MM.1S (cell line): ENCODE measurements at regions not wholly inside any gene's neighbourhood (a gene's known extent, or its start where the extent isn't known, plus 50 kb on each side); places are given as distances from the start of the nearest gene placed in this dataset.

Source experiments
- DNase-seq: peaks from one replicate; pipeline ENCODE4 v3.0.0-alpha.2; 2015
- H2AFZ ChIP-seq: fragments of 300-600 bp; sonication (generic); 2 replicates; pipeline ENCODE4 v1.6.0; 2016; ENCODE audit warnings: antibody characterized with exemption, low read length
- H3F3A ChIP-seq: fragments of 300-600 bp; sonication (generic); 2 replicates; pipeline ENCODE4 v1.6.1; 2016; ENCODE audit warnings: mild to moderate bottlenecking, antibody characterized with exemption, low read length, moderate library complexity, mixed read lengths; ENCODE audit not compliant: insufficient read depth
- H3K27ac ChIP-seq: fragments of 300-600 bp; sonication (generic); 2 replicates; pipeline ENCODE4 v1.5.1; 2016; ENCODE audit warnings: mild to moderate bottlenecking, low read length
- H3K27me3 ChIP-seq: fragments of 300-600 bp; sonication (generic); replicated peaks from 2 replicates; pipeline ENCODE4 v1.6.0; 2016; ENCODE audit warnings: low read length; ENCODE audit not compliant: insufficient read depth
- H3K36me3 ChIP-seq: fragments of 300-600 bp; sonication (generic); replicated peaks from 2 replicates; pipeline ENCODE4 v1.6.1; 2016; ENCODE audit warnings: mild to moderate bottlenecking, low read length, mixed read lengths; ENCODE audit not compliant: insufficient read depth
- H3K4me1 ChIP-seq: fragments of 300-600 bp; sonication (generic); 2 replicates; pipeline ENCODE4 v1.6.1; 2016; ENCODE audit warnings: low read length, mixed read lengths
- H3K4me2 ChIP-seq: fragments of 300-600 bp; sonication (generic); 2 replicates; pipeline ENCODE4 v1.6.0; 2016; ENCODE audit warnings: low read depth, low read length
- H3K4me3 ChIP-seq: fragments of 300-600 bp; sonication (generic); 2 replicates; pipeline ENCODE4 v1.5.1; 2016; ENCODE audit warnings: low read length, mixed read lengths
- H3K79me2 ChIP-seq: fragments of 300-600 bp; sonication (generic); 2 replicates; pipeline ENCODE4 v1.6.1; 2016; ENCODE audit warnings: mixed run types, low read length, mixed read lengths
- H3K9ac ChIP-seq: fragments of 300-600 bp; sonication (generic); 2 replicates; pipeline ENCODE4 v1.6.1; 2016; ENCODE audit warnings: low read length, mixed read lengths
- H3K9me2 ChIP-seq: fragments of 300-600 bp; sonication (generic); replicated peaks from 2 replicates; pipeline ENCODE4 v1.6.1; 2016; ENCODE audit warnings: mild to moderate bottlenecking, low read length, mixed read lengths; ENCODE audit not compliant: insufficient read depth
- H3K9me3 ChIP-seq: fragments of 300-600 bp; sonication (generic); replicated peaks from 2 replicates; pipeline ENCODE4 v1.6.1; 2016; ENCODE audit warnings: mild to moderate bottlenecking, low read length, mixed read lengths; ENCODE audit not compliant: insufficient read depth
- H4K20me1 ChIP-seq: fragments of 300-600 bp; sonication (generic); 2 replicates; pipeline ENCODE4 v1.6.1; 2016; ENCODE audit warnings: mild to moderate bottlenecking, low read length, moderate library complexity, mixed read lengths; ENCODE audit not compliant: insufficient read depth
- CTCF ChIP-seq: fragments of 300-600 bp; sonication (generic); IDR thresholded peaks from 2 replicates; pipeline ENCODE4 v1.5.1; 2016; ENCODE audit warnings: antibody characterized with exemption, low read length, mixed read lengths
- EZH2 ChIP-seq: fragments of 300-600 bp; sonication (generic); optimal IDR thresholded peaks from 2 replicates; pipeline ENCODE3; 2017; ENCODE audit warnings: low read depth, mild to moderate bottlenecking, antibody characterized with exemption, low read length, mixed read lengths
- EZH2phosphoT487 ChIP-seq: fragments of 300-600 bp; sonication (generic); IDR thresholded peaks from 2 replicates; pipeline ENCODE4 v1.6.1; 2018; ENCODE audit warnings: antibody characterized with exemption, low read length

GRCh38 chr10:84715911-84716310 lies 387.5 kb downstream of the CCSER2 start:
- no peaks in the 10 kb centered on the region for H3K9me2 ChIP-seq
- no peak overlapping the region for H3K27ac ChIP-seq
- no peak overlapping the region for H2AFZ ChIP-seq
- TF ChIP-seq CTCF (peak; percentile 48), EZH2phosphoT487 (no peak), EZH2 (no peak)
- no peak overlapping the region for H3K4me2 ChIP-seq
- DNase-seq, result no peak
- no peak overlapping the region for H3K4me3 ChIP-seq
- H3K9ac ChIP-seq, result no peak overlapping the region
- no peaks in the 10 kb centered on the region for H3K4me1 ChIP-seq
- H3F3A ChIP-seq, result no peaks in the 10 kb centered on the region
- no peaks in the 10 kb centered on the region for H3K27me3 ChIP-seq
- H3K79me2 ChIP-seq, result no peaks in the 10 kb centered on the region
- H4K20me1 ChIP-seq, result no peaks in the 10 kb centered on the region
- H3K36me3 ChIP-seq, result no peaks in the 10 kb centered on the region
- H3K9me3 ChIP-seq, result no peaks in the 10 kb centered on the region

GRCh38 chr10:84718877-84719616 lies 390.7 kb downstream of the CCSER2 start:
- no peaks in the 10 kb centered on the region for H3K27me3 ChIP-seq
- H3K4me3 ChIP-seq, result no peak overlapping the region
- no peaks in the 10 kb centered on the region for H4K20me1 ChIP-seq
- H3K36me3 ChIP-seq, result no peaks in the 10 kb centered on the region
- H3K4me1 ChIP-seq, result no peaks in the 10 kb centered on the region
- H3K79me2 ChIP-seq, result no peaks in the 10 kb centered on the region
- no peak overlapping the region for H2AFZ ChIP-seq
- H3K9me3 ChIP-seq, result no peaks in the 10 kb centered on the region
- H3K9me2 ChIP-seq, result no peaks in the 10 kb centered on the region
- TF ChIP-seq EZH2phosphoT487, result no peak
- no peak for TF ChIP-seq CTCF
- no peak for TF ChIP-seq EZH2
- H3K4me2 ChIP-seq, result no peak overlapping the region
- DNase-seq, result no peak
- no peaks in the 10 kb centered on the region for H3F3A ChIP-seq
- H3K27ac ChIP-seq, result no peak overlapping the region
- H3K9ac ChIP-seq, result no peak overlapping the region

GRCh38 chr10:84719687-84720086 lies 391.3 kb downstream of the CCSER2 start:
- Histone ChIP-seq H3F3A (no peaks in the 10 kb centered on the region), H3K27ac (no peak overlapping the region), H2AFZ (no peak overlapping the region), H3K4me1 (no peaks in the 10 kb centered on the region), H3K4me2 (no peak overlapping the region), H3K36me3 (no peaks in the 10 kb centered on the region), H3K9me2 (no peaks in the 10 kb centered on the region), H4K20me1 (no peaks in the 10 kb centered on the region), H3K79me2 (no peaks in the 10 kb centered on the region), H3K9ac (no peak overlapping the region), H3K4me3 (no peak overlapping the region), H3K9me3 (no peaks in the 10 kb centered on the region), H3K27me3 (no peaks in the 10 kb centered on the region)
- TF ChIP-seq EZH2 (no peak), EZH2phosphoT487 (no peak), CTCF (no peak)
- DNase-seq, result no peak
